ENCODE measurements at regions not wholly inside any gene's neighbourhood (a gene's known extent, or its start where the extent isn't known, plus 50 kb on each side); places are given as distances from the start of the nearest gene placed in this dataset.

DNA sequence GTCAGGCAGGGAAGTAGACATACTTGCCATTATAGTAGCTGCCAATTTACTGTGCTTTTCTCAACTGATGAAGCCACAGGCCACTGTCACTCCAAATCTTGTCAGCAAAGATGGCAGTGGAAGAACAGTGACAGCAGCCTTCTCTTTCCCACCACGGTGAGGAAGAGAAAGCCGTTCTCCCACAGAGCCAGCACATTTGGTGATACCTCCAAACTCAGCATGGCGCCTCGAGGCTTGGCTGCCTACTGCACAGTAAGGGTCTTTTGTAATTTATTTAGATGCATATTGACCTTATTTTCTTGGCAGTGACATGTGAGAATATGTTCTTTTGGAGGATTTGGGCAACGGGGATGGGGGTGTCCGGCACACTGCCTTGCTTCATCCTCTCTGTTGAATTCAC is 117.2 kb upstream of the CDH20 start:
- DNase-seq (ENCODE audit: low read depth in 4 of 4, low spot score in 3 of 4) = no peak

GRCh38 chr18:61222206-61222605 is 111.0 kb upstream of the CDH20 start:
- DNase-seq (ENCODE audit: low read depth in 4 of 4, low spot score in 3 of 4) = no peak

GRCh38 chr18:61225336-61225735 is 107.9 kb upstream of the CDH20 start:
- DNase-seq (ENCODE audit: low read depth in 4 of 4, low spot score in 3 of 4) = no peak

DNA sequence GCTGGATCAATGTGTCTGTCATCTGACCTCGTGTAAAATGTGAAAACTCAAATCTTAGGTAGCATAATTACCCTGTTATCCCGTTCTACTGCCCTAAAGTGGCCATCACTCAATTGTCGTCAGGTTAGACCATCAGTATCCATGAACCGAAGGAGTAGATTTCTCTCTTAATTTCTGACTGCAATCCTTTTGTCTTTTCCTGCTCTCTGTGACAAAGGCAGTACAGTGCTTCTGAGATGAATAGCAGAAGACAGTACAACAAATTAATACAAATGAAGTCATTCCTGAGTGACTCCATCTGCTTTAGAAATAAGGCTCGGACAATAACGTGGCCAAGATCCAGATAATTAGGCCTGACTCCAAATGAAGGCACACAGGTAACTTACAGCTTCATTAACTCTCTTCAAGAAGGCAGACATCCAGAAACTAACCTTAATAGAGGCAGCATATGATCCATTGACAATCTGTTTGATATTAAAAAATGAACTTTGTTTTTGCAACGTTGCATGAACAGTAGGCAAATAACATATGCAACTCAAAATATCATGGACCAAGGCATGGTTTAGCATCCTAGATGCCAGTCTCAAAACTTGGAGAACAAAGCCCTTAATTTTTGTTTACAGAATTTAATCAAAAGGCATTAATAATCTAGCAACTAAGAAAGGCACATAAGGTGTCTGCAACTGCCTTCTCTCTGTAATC is 96.7 kb upstream of the CDH20 start:
- no peak for DNase-seq (ENCODE audit: low read depth in 4 of 4, low spot score in 3 of 4)

DNA sequence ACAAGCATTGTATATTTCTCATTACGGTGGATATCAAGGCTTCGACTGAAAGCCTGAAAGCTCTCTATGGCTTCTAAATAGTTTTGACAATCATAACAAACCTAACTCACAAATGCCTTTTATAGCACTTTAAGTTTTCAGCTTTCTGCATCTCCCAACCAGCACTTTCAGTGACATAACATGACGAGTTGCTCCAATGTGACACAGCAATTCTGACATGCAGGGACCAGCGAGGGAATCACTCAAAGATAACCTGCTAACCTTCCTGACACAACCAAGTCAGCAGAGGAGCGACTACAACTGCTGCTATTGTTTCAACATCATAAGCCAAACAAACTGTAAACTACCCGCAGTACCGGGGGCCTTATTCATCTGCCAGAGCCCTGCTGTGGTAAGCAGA is 95.7 kb upstream of the CDH20 start:
- DNase-seq (ENCODE audit: low read depth in 4 of 4, low spot score in 3 of 4) = no peak

- DNase-seq (ENCODE audit: low read depth in 4 of 4, low spot score in 3 of 4) = no peak
These were observed 94.2 kb upstream of the CDH20 start for GRCh38 chr18:61239051-61239450.

DNA sequence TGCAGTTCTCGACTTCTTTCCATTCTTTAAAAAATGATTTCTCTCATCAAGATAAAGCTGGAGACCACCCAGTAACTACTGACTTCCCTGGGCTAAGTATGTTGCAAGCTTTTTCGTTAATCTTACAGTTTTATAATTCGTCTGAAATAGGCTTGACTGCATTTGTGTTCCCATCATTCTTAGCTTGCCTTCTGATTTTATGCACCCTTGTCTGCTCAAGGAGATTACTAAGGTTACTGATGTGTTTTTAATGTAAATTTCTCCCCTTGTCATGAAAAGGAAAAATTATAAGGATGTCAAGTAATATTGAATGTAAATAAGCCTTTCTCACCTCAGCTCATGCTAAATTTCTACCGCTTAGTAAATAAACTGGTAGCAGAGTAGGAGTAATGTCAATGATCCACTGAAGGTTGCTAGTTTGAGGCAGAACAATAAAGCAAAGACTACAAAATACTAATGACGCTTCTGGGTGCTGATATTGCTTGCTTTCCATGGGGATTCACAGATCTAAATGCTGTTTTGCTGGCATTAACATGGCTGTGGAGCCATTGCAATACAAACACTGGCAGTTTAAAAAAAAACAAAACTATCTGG is 91.9 kb upstream of the CDH20 start:
- DNase-seq (ENCODE audit: low read depth in 4 of 4, low spot score in 3 of 4) = no peak

DNA sequence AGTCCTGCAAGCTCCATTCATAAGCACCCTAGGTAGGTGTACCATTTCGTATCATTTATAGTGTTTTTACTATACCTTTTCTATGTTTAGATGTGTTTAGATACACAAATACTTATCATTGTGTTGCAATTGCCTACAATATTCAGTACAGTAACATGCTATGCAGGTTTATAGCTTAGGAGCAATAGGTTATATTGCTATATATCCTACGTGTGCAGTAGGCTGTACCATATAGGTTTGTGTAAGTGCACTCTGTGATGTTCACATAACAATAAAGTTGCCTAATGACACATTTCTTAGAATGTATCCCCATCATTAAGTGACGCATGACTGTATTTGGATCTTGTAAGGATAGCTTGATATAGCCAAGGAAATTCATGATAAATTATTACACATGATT is 88.6 kb upstream of the CDH20 start:
- DNase-seq (ENCODE audit: low read depth in 4 of 4, low spot score in 3 of 4) = no peak

DNA sequence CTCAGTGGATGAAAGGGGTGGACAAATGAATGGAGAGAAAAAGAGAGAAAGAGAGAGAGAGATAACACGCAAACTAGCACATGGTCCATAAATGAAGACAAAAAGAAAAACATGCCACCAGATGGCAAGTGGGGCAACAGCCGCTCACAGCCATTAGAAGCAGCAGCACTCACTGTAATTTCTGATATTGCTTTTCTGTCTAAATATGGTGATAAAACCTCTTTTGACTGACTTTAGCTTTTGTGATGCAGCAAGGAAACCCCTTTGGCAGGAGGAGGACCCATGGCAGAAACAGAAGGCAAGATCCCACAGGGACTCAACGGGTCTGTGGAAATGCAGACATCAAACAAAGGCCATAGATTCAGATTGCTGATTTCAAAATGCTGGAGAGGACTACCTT is 88.0 kb upstream of the CDH20 start:
- no peak for DNase-seq (ENCODE audit: low read depth in 4 of 4, low spot score in 3 of 4)

- no peak for DNase-seq (ENCODE audit: low read depth in 4 of 4, low spot score in 3 of 4)
These were observed 84.6 kb upstream of the CDH20 start for GRCh38 chr18:61248589-61248988.

DNA sequence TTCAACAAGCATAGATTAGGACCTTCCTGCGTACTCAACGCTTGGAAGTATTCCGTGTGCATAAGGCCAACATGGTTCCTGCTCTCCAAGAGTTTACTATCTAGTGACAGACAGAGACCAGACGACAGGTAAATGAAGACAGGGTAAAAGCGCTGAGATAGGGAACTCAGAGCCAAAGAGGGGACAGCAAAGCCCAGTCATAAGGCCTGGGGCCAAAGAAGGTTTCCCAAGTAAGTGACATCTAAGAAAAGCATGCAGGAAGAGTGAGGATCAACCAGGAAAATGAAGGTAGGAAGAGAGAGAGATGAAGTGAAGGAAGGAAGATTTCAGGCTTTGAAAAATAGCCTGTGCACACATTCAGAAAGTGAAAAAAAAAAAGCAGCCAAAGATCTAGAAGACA is 76.9 kb upstream of the CDH20 start:
- no peak for DNase-seq (ENCODE audit: low read depth in 4 of 4, low spot score in 3 of 4)

GRCh38 chr18:61261870-61262269 is 71.4 kb upstream of the CDH20 start:
- DNase-seq (ENCODE audit: low read depth in 4 of 4, low spot score in 3 of 4) = no peak

- no peak for DNase-seq (ENCODE audit: low read depth in 4 of 4, low spot score in 3 of 4)
These were observed 60.4 kb upstream of the CDH20 start for GRCh38 chr18:61272793-61273192.

DNA sequence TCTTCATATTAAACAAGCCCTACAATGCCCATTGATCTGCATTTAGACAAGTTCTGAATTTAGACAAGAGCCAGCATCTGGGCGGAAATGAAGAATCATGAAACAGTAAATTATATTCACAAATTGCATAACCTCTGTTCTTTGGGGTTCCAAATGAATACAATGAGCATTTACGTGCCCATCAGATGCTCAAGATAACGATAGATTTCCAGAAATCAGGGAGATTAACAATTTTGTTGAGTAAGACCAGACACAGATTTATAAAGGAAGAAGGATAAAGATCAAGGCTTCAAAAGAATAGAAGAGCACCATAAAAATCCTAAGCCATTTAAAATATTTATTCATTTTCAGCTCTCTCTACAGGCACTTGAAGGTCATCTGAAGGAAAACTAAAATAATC is 59.7 kb upstream of the CDH20 start:
- DNase-seq (ENCODE audit: low read depth in 4 of 4, low spot score in 3 of 4) = no peak

- no peak for DNase-seq (ENCODE audit: low read depth in 4 of 4, low spot score in 3 of 4)
These were observed 58.7 kb upstream of the CDH20 start for GRCh38 chr18:61274416-61274960.

DNA sequence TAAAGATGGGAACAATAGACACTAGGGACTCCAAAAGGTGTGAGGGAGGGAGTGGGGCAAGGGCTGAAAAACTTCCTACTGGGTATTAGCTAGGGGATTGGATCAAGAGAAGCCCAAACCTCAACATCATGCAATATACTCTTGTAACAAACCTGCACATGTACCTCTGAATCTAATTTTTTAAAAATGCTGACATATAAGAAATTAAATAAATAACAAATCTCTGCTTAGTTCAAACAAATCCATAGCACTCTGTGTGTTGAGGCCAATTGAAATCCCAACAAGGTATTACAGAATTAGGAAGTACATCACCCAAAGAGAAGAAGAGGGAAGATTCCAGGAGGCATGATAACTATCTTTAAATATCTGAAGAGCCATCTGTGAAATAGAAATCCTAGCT is 55.4 kb upstream of the CDH20 start:
- DNase-seq (ENCODE audit: low read depth in 4 of 4, low spot score in 3 of 4) = no peak

DNA sequence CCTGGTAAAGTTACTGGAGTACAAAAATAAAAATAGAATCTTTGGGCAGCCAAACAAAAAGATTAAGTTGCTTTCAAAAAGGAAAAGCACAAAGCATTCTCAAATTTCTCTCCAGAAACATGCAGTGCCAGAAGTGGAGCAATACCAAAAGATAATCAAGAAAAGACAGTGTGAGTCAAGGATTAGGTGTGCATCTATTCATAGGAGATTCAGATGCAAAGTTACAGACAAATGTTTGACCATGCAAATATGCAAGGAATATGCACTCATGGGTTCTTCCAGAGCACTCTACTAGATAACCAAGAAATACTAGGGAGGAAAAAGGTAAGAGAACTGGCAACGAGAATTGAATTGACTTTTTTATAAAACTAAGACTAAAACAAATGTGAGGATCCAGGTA is 51.8 kb upstream of the CDH20 start:
- no peak for DNase-seq (ENCODE audit: low read depth in 4 of 4, low spot score in 3 of 4)

DNA sequence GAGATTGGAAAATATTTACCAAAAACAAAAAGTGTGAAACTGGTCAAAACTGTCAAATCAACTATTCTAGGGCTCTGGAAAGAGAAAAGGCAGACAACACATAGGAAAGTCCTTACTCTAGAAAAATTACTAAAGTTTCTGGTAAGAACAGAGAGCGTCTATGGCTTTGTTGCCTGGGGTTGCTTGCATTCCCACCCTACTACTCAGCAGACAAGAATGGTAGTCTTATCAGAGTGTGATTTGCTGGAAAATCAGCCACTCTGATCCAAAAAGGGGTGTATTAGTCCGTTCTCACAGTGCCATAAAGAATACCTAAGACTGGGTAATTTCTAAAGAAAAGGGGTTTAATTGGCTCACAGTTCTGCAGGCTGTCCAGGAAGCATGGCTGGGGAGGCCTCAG is 50.3 kb upstream of the CDH20 start:
- DNase-seq (ENCODE audit: low read depth in 4 of 4, low spot score in 3 of 4) = no peak
